Trophoblast cell (in vitro differentiated cells and primary cell): ENCODE measurements at regions not wholly inside any gene's neighbourhood (a gene's known extent, or its start where the extent isn't known, plus 50 kb on each side); places are given as distances from the start of the nearest gene placed in this dataset.

Source experiments
- DNase-seq, 2 donors: peaks; one replicate each; pipeline ENCODE4 v3.0.0-alpha.2; 2016
- H2AFZ ChIP-seq: 2 replicates; pipeline ENCODE4 v1.6.1; 2013; ENCODE audit warnings: low read length, moderate library complexity, mild to moderate bottlenecking; ENCODE audit not compliant: insufficient read depth, poor library complexity
- H2AK5ac ChIP-seq: 2 replicates; pipeline ENCODE4 v1.6.1; 2013; ENCODE audit warnings: mild to moderate bottlenecking, low read length
- H2BK120ac ChIP-seq: 2 replicates; pipeline ENCODE4 v1.6.1; 2013; ENCODE audit warnings: low read length, mild to moderate bottlenecking, moderate library complexity; ENCODE audit not compliant: insufficient read depth, poor library complexity
- H2BK12ac ChIP-seq: 2 replicates; pipeline ENCODE4 v1.6.1; 2013; ENCODE audit warnings: mild to moderate bottlenecking, low read length, moderate library complexity
- H2BK5ac ChIP-seq: 2 replicates; pipeline ENCODE4 v1.6.1; 2013; ENCODE audit warnings: low read length, low read depth, moderate library complexity, mild to moderate bottlenecking; ENCODE audit not compliant: poor library complexity
- H3K14ac ChIP-seq: 2 replicates; pipeline ENCODE4 v1.6.1; 2013; ENCODE audit warnings: mild to moderate bottlenecking, low read length
- H3K18ac ChIP-seq: 2 replicates; pipeline ENCODE4 v1.6.1; 2013; ENCODE audit warnings: mild to moderate bottlenecking, low read length
- H3K23ac ChIP-seq: 2 replicates; pipeline ENCODE4 v1.6.1; 2013; ENCODE audit warnings: low read length
- H3K27ac ChIP-seq: 2 replicates; pipeline ENCODE4 v1.5.1; 2013; ENCODE audit warnings: low read depth, mild to moderate bottlenecking, inconsistent platforms, low read length, moderate library complexity
- H3K27me3 ChIP-seq: 2 replicates; pipeline ENCODE4 v1.6.1; 2013; ENCODE audit warnings: inconsistent platforms, mild to moderate bottlenecking, low read length, moderate library complexity; ENCODE audit not compliant: insufficient read depth
- H3K36me3 ChIP-seq, 2 experiments: 1 replicate in 1 of 2; 2 replicates in 1 of 2; pipeline ENCODE4 v1.6.1; 2013; ENCODE audit warnings: low read length in 2 of 2, mild to moderate bottlenecking in 2 of 2, moderate library complexity in 1 of 2; ENCODE audit not compliant: insufficient read depth in 2 of 2, control insufficient read depth in 1 of 2
- H3K4ac ChIP-seq: 2 replicates; pipeline ENCODE4 v1.6.1; 2013; ENCODE audit warnings: low read depth, mild to moderate bottlenecking, low read length, moderate library complexity
- H3K4me1 ChIP-seq, 2 experiments: 1 replicate in 1 of 2; 2 replicates in 1 of 2; pipeline ENCODE4 v1.6.1; 2013; ENCODE audit warnings: low read length in 2 of 2, mild to moderate bottlenecking in 2 of 2, moderate library complexity in 1 of 2; ENCODE audit not compliant: insufficient read depth in 2 of 2, control insufficient read depth in 1 of 2
- H3K4me2 ChIP-seq: 2 replicates; pipeline ENCODE4 v1.6.1; 2013; ENCODE audit warnings: inconsistent platforms, mild to moderate bottlenecking, low read length, moderate library complexity
- H3K4me3 ChIP-seq: 2 replicates; pipeline ENCODE4 v1.5.1; 2013; ENCODE audit warnings: mild to moderate bottlenecking, low read depth, low read length, inconsistent platforms
- H3K79me1 ChIP-seq: one replicate; pipeline ENCODE4 v1.6.1; 2013; ENCODE audit warnings: low read length
- H3K79me2 ChIP-seq: 2 replicates; pipeline ENCODE4 v1.6.1; 2013; ENCODE audit warnings: low read length, mild to moderate bottlenecking; ENCODE audit not compliant: control insufficient read depth, insufficient read depth, poor library complexity
- H3K9ac ChIP-seq: 2 replicates; pipeline ENCODE4 v1.6.1; 2013; ENCODE audit warnings: mild to moderate bottlenecking, low read length
- H3K9me3 ChIP-seq: 2 replicates; pipeline ENCODE4 v1.6.1; 2013; ENCODE audit warnings: low read depth, mild to moderate bottlenecking, control low read depth, inconsistent platforms, low read length; ENCODE audit not compliant: insufficient read depth
- H4K12ac ChIP-seq: 2 replicates; pipeline ENCODE4 v1.6.1; 2013; ENCODE audit warnings: low read depth, mild to moderate bottlenecking, low read length, moderate library complexity
- H4K8ac ChIP-seq: 2 replicates; pipeline ENCODE4 v1.6.1; 2013; ENCODE audit warnings: low read depth, mild to moderate bottlenecking, low read length, moderate library complexity
- H4K91ac ChIP-seq: one replicate; pipeline ENCODE4 v1.6.1; 2013; ENCODE audit warnings: low read depth, mild to moderate bottlenecking, low read length, moderate library complexity
- WGBS: extraction: QIAGEN DNeasy Blood & Tissue Kit; methylation state at CpG from one replicate; pipeline ENCODE4 v1.1.7; 2013; ENCODE audit warnings: missing lambda C conversion rate; ENCODE audit not compliant: insufficient read length, insufficient coverage; ENCODE audit errors: extremely low coverage; 5-methylcytosine and 5-hydroxymethylcytosine counted together

- H2AFZ ChIP-seq, result no peak overlapping the region
Observed at GRCh38 chr2:122414902-122415301, 659.5 kb downstream of the TSN start.

GRCh38 chr2:122417114-122417513 is 661.7 kb downstream of the TSN start:
- Histone ChIP-seq H2BK5ac (no peak overlapping the region), H2BK120ac (no peak overlapping the region), H3K27me3 (no peaks in the 10 kb centered on the region), H3K23ac (no peak overlapping the region), H3K4me2 (no peak overlapping the region), H2BK12ac (no peak overlapping the region), H3K79me2 (no peaks in the 10 kb centered on the region), H3K18ac (no peak overlapping the region), H4K91ac (no peak overlapping the region), H2AFZ (no peak overlapping the region), H3K79me1 (no peaks in the 10 kb centered on the region), H3K36me3 (no peaks in the 10 kb centered on the region), H4K12ac (no peak overlapping the region), H3K4me3 (no peak overlapping the region), H3K9ac (no peak overlapping the region), H3K9me3 (no peaks in the 10 kb centered on the region), H3K27ac (no peak overlapping the region), H4K8ac (no peak overlapping the region), H3K4me1 (no peaks in the 10 kb centered on the region), H3K4ac (no peak overlapping the region), H2AK5ac (no peak overlapping the region), H3K14ac (no peak overlapping the region)
- WGBS, result no CpG with 5 or more reads among the region's 1 CpG
- DNase-seq, result no peak

More at GRCh38 chr2:122414902-122415301, 659.5 kb downstream of the TSN start:
- no peak overlapping the region for H4K8ac ChIP-seq
- H3K23ac ChIP-seq, result no peak overlapping the region
- WGBS, result no CpG with 5 or more reads among the region's 4 CpGs
- no peak overlapping the region for H4K91ac ChIP-seq
- no peak overlapping the region for H2AK5ac ChIP-seq
- H3K4me2 ChIP-seq, result no peak overlapping the region
- H3K36me3 ChIP-seq, result no peaks in the 10 kb centered on the region
- no peak overlapping the region for H2BK5ac ChIP-seq
- no peaks in the 10 kb centered on the region for H3K79me1 ChIP-seq
- no peaks in the 10 kb centered on the region for H3K79me2 ChIP-seq
- no peak overlapping the region for H2BK120ac ChIP-seq
- H3K27me3 ChIP-seq, result no peaks in the 10 kb centered on the region
- H3K4ac ChIP-seq, result no peak overlapping the region
- H3K14ac ChIP-seq, result no peak overlapping the region
- H3K18ac ChIP-seq, result no peak overlapping the region
- H3K9ac ChIP-seq, result no peak overlapping the region
- no peak overlapping the region for H3K27ac ChIP-seq
- H3K9me3 ChIP-seq, result no peaks in the 10 kb centered on the region
- H4K12ac ChIP-seq, result no peak overlapping the region
- no peak overlapping the region for H2BK12ac ChIP-seq
- H3K4me1 ChIP-seq, result no peaks in the 10 kb centered on the region
- no peak overlapping the region for H3K4me3 ChIP-seq
- DNase-seq, result no peak

GRCh38 chr2:122421775-122422174 is 666.3 kb downstream of the TSN start:
- Histone ChIP-seq H3K79me2 (no peaks in the 10 kb centered on the region), H3K4me2 (no peak overlapping the region), H2BK5ac (no peak overlapping the region), H3K4me3 (no peak overlapping the region), H3K79me1 (no peaks in the 10 kb centered on the region), H2AK5ac (no peak overlapping the region), H2BK12ac (no peak overlapping the region), H2BK120ac (no peak overlapping the region), H3K4me1 (no peaks in the 10 kb centered on the region), H3K14ac (no peak overlapping the region), H3K9me3 (no peaks in the 10 kb centered on the region), H4K12ac (no peak overlapping the region), H3K23ac (no peak overlapping the region), H2AFZ (no peak overlapping the region), H4K8ac (no peak overlapping the region), H3K4ac (no peak overlapping the region), H3K36me3 (no peaks in the 10 kb centered on the region), H3K18ac (no peak overlapping the region), H4K91ac (no peak overlapping the region), H3K27me3 (no peaks in the 10 kb centered on the region), H3K9ac (no peak overlapping the region), H3K27ac (no peak overlapping the region)
- DNase-seq, result no peak

GRCh38 chr2:122422384-122422991 is 667.0 kb downstream of the TSN start:
- no peak overlapping the region for H2BK120ac ChIP-seq
- no peak overlapping the region for H3K23ac ChIP-seq
- no peaks in the 10 kb centered on the region for H3K79me1 ChIP-seq
- no peaks in the 10 kb centered on the region for H3K9me3 ChIP-seq
- no peak overlapping the region for H2AK5ac ChIP-seq
- no peak overlapping the region for H3K4ac ChIP-seq
- no peaks in the 10 kb centered on the region for H3K79me2 ChIP-seq
- H2BK12ac ChIP-seq, result no peak overlapping the region
- H3K9ac ChIP-seq, result peak overlapping the region; percentile 19
- no peak overlapping the region for H3K27ac ChIP-seq
- no peak overlapping the region for H3K4me3 ChIP-seq
- no peak for DNase-seq
- no peaks in the 10 kb centered on the region for H3K27me3 ChIP-seq
- H3K4me1 ChIP-seq, result no peaks in the 10 kb centered on the region
- no peak overlapping the region for H3K14ac ChIP-seq
- no peak overlapping the region for H2AFZ ChIP-seq
- H2BK5ac ChIP-seq, result no peak overlapping the region
- no peak overlapping the region for H3K18ac ChIP-seq
- H3K4me2 ChIP-seq, result no peak overlapping the region
- H4K91ac ChIP-seq, result no peak overlapping the region
- no peak overlapping the region for H4K8ac ChIP-seq
- no CpG with 5 or more reads among the region's 7 CpGs for WGBS
- H4K12ac ChIP-seq, result no peak overlapping the region
- H3K36me3 ChIP-seq, result no peaks in the 10 kb centered on the region
